ENCODE measurements at regions not wholly inside any gene's neighbourhood (a gene's known extent, or its start where the extent isn't known, plus 50 kb on each side); places are given as distances from the start of the nearest gene placed in this dataset.

DNA sequence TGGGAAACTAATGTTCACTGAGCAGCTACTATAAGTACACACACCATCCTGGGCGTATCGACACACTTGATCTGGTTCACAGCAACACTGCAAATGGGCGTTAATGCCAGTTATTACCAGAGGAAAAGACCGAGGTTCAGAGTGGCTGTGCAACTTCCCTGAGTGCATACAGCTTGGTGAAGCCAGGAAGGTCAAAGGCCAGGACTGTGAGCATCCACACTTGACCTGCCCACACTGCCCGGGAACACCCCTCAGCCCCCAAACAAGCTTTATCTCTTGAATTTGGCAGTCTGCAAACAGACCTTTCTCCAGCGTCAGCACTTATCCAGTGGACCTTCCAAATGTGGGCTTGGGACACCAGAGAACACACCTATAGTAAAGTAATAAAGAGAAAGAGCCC lies 312.6 kb downstream of the BCL11B start:
- no peak overlapping the region for H3K4me3 ChIP-seq (ENCODE audit: control insufficient read depth, low read depth, low read length)
- TF ChIP-seq CTCF (IDR thresholded peaks at IDR 0.05; ENCODE audit: control insufficient read depth, insufficient read depth, low read depth, low read length, missing control alignments) = no peak
- DNase-seq (ENCODE audit: low read depth) = no peak

GRCh38 chr14:98959958-98960616 lies 311.9 kb downstream of the BCL11B start:
- no peak overlapping the region for H3K4me3 ChIP-seq (ENCODE audit: control insufficient read depth, low read depth, low read length)
- no peak for DNase-seq (ENCODE audit: low read depth)
- no peak for TF ChIP-seq CTCF (IDR thresholded peaks at IDR 0.05; ENCODE audit: control insufficient read depth, insufficient read depth, low read depth, low read length, missing control alignments)

- no peak for TF ChIP-seq CTCF (IDR thresholded peaks at IDR 0.05; ENCODE audit: control insufficient read depth, insufficient read depth, low read depth, low read length, missing control alignments)
- no peak for DNase-seq (ENCODE audit: low read depth)
- H3K4me3 ChIP-seq (ENCODE audit: control insufficient read depth, low read depth, low read length) = no peak overlapping the region
Measured at GRCh38 chr14:98960617-98961013, 311.4 kb downstream of the BCL11B start.

GRCh38 chr14:98961191-98961590 lies 310.8 kb downstream of the BCL11B start:
- TF ChIP-seq CTCF (IDR thresholded peaks at IDR 0.05; ENCODE audit: control insufficient read depth, insufficient read depth, low read depth, low read length, missing control alignments) = no peak
- no peak overlapping the region for H3K4me3 ChIP-seq (ENCODE audit: control insufficient read depth, low read depth, low read length)
- no peak for DNase-seq (ENCODE audit: low read depth)

DNA sequence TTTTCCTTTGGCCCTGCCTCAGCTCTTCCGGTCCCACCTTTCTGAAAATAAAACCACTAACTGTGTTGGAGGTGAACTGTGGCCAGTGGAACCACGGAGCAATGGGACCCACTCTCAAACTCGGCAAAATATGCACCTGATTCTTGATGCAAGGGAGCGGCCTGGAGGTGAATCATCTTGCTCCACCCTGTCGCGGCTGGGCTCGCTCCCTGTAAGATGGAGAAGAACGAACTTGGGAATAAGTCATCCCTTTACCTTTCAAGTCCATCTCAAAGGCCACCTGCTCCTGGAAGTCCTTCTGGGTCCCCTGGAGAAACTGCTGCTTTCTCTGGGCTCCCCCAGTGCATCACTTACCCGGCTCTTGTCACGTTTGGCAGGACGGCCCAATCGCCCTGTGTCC lies 309.9 kb downstream of the BCL11B start:
- no peak for TF ChIP-seq CTCF (IDR thresholded peaks at IDR 0.05; ENCODE audit: control insufficient read depth, insufficient read depth, low read depth, low read length, missing control alignments)
- DNase-seq (ENCODE audit: low read depth) = no peak
- H3K4me3 ChIP-seq (ENCODE audit: control insufficient read depth, low read depth, low read length) = no peak overlapping the region

- no peak overlapping the region for H3K4me3 ChIP-seq (ENCODE audit: control insufficient read depth, low read depth, low read length)
- DNase-seq (ENCODE audit: low read depth) = no peak
- no peak for TF ChIP-seq CTCF (IDR thresholded peaks at IDR 0.05; ENCODE audit: control insufficient read depth, insufficient read depth, low read depth, low read length, missing control alignments)
Measured at GRCh38 chr14:98963610-98964009, 308.4 kb downstream of the BCL11B start.

DNA sequence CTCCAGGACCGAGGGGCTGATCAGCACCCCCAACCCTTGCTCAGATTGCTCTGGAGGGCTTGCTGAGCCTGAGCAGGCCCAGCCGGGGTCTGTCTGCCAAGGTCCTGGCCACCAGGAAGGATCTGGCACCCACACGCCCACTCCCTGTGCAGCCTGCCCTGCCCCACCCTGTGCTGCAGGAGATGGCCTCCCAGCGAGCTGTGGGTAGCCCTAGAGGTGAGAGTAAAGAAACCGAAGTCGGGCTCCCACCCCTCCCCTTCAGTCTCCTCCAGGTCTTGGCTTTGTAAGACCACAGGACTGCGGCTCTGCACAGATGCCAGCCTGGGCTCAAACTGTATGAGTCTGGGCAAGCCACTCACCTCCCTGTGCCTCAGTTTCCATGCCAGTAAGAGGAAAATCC lies 307.8 kb downstream of the BCL11B start:
- DNase-seq (ENCODE audit: low read depth) = no peak
- no peak for TF ChIP-seq CTCF (IDR thresholded peaks at IDR 0.05; ENCODE audit: control insufficient read depth, insufficient read depth, low read depth, low read length, missing control alignments)

More for the DNA sequence above, 307.8 kb downstream of the BCL11B start:
- no peak overlapping the region for H3K4me3 ChIP-seq (ENCODE audit: control insufficient read depth, low read depth, low read length)

Measured in AG09309 (cell line).